H1 (cell line): ENCODE measurements at regions not wholly inside any gene's neighbourhood (a gene's known extent, or its start where the extent isn't known, plus 50 kb on each side); places are given as distances from the start of the nearest gene placed in this dataset.

Experiments
- BCL11A ChIP-seq, 2 experiments: IDR thresholded peaks; one replicate each; pipeline ENCODE4 v1.6.1; 2011; ENCODE audit warnings: low read depth in 2 of 2, low read length in 2 of 2, mild to moderate bottlenecking in 2 of 2
- HDAC2 ChIP-seq, 2 experiments: fragments of 300-600 bp in 1 of 2; sonication (generic) in 1 of 2; IDR thresholded peaks; 2 replicates each; pipeline ENCODE4 v1.6.1; 2011 to 2012; ENCODE audit warnings: low read depth in 2 of 2, low read length in 2 of 2, mild to moderate bottlenecking in 2 of 2, moderate library complexity in 2 of 2, borderline replicate concordance in 1 of 2, inconsistent platforms in 1 of 2
- NRF1 ChIP-seq: IDR thresholded peaks from 2 replicates; pipeline ENCODE4 v1.6.1; 2011; ENCODE audit warnings: mild to moderate bottlenecking, low read depth, low read length, improper control_type of control experiment
- POU5F1 ChIP-seq: IDR thresholded peaks from 2 replicates; pipeline ENCODE4 v1.6.1; 2011; ENCODE audit warnings: low read depth, mild to moderate bottlenecking, low read length, moderate library complexity
- RFX5 ChIP-seq: IDR thresholded peaks from 2 replicates; pipeline ENCODE4 v1.6.1; 2011; ENCODE audit warnings: low read depth, low read length, improper control_type of control experiment, borderline replicate concordance
- RNF2 ChIP-seq: fragments of 200-900, 300-1000 bp; sonication (generic); IDR thresholded peaks from 2 replicates; pipeline ENCODE4 v1.7.1; 2016; ENCODE audit warnings: borderline replicate concordance, low read depth, mild to moderate bottlenecking, antibody characterized with exemption, low read length; ENCODE audit not compliant: poor library complexity, severe bottlenecking; ENCODE audit errors: missing control alignments
- SIX5 ChIP-seq: IDR thresholded peaks from 2 replicates; pipeline ENCODE4 v1.6.1; 2011; ENCODE audit warnings: mild to moderate bottlenecking, low read depth, low read length
- SRF ChIP-seq: IDR thresholded peaks from 2 replicates; pipeline ENCODE4 v1.6.1; 2011; ENCODE audit warnings: mild to moderate bottlenecking, low read depth, low read length, moderate library complexity
- TF ChIP-seq, protein P1 (sequence below): fragments of 300-600 bp; sonication (generic); IDR thresholded peaks from 2 replicates; pipeline ENCODE4 v1.7.1; 2012; ENCODE audit warnings: low read length, moderate library complexity, mild to moderate bottlenecking, inconsistent platforms; ENCODE audit not compliant: insufficient replicate concordance
- TF ChIP-seq, protein P2 (sequence below): IDR thresholded peaks from 2 replicates; pipeline ENCODE4 v1.6.1; 2012; ENCODE audit warnings: low read length, inconsistent platforms

DNA sequence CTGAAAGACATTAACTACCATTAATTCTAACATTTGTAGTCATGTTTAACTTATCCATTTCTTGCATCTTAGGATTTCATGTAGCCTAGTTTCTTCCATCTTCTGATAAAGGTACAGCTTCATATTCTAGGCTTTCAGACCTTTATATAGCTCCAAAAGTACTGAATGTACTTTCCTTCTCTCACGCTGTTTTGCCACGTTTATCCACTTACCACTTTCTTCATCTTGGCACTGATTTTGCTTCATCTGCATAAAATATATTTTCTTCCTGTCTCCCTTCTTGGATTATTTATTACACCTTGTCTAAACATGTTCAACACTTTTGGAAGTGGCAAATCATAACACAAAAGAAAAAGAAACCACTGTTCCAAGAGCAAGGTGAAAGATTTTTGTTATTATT is 553.8 kb downstream of the DTWD2 start (continued):
- TF ChIP-seq, protein P1, sequence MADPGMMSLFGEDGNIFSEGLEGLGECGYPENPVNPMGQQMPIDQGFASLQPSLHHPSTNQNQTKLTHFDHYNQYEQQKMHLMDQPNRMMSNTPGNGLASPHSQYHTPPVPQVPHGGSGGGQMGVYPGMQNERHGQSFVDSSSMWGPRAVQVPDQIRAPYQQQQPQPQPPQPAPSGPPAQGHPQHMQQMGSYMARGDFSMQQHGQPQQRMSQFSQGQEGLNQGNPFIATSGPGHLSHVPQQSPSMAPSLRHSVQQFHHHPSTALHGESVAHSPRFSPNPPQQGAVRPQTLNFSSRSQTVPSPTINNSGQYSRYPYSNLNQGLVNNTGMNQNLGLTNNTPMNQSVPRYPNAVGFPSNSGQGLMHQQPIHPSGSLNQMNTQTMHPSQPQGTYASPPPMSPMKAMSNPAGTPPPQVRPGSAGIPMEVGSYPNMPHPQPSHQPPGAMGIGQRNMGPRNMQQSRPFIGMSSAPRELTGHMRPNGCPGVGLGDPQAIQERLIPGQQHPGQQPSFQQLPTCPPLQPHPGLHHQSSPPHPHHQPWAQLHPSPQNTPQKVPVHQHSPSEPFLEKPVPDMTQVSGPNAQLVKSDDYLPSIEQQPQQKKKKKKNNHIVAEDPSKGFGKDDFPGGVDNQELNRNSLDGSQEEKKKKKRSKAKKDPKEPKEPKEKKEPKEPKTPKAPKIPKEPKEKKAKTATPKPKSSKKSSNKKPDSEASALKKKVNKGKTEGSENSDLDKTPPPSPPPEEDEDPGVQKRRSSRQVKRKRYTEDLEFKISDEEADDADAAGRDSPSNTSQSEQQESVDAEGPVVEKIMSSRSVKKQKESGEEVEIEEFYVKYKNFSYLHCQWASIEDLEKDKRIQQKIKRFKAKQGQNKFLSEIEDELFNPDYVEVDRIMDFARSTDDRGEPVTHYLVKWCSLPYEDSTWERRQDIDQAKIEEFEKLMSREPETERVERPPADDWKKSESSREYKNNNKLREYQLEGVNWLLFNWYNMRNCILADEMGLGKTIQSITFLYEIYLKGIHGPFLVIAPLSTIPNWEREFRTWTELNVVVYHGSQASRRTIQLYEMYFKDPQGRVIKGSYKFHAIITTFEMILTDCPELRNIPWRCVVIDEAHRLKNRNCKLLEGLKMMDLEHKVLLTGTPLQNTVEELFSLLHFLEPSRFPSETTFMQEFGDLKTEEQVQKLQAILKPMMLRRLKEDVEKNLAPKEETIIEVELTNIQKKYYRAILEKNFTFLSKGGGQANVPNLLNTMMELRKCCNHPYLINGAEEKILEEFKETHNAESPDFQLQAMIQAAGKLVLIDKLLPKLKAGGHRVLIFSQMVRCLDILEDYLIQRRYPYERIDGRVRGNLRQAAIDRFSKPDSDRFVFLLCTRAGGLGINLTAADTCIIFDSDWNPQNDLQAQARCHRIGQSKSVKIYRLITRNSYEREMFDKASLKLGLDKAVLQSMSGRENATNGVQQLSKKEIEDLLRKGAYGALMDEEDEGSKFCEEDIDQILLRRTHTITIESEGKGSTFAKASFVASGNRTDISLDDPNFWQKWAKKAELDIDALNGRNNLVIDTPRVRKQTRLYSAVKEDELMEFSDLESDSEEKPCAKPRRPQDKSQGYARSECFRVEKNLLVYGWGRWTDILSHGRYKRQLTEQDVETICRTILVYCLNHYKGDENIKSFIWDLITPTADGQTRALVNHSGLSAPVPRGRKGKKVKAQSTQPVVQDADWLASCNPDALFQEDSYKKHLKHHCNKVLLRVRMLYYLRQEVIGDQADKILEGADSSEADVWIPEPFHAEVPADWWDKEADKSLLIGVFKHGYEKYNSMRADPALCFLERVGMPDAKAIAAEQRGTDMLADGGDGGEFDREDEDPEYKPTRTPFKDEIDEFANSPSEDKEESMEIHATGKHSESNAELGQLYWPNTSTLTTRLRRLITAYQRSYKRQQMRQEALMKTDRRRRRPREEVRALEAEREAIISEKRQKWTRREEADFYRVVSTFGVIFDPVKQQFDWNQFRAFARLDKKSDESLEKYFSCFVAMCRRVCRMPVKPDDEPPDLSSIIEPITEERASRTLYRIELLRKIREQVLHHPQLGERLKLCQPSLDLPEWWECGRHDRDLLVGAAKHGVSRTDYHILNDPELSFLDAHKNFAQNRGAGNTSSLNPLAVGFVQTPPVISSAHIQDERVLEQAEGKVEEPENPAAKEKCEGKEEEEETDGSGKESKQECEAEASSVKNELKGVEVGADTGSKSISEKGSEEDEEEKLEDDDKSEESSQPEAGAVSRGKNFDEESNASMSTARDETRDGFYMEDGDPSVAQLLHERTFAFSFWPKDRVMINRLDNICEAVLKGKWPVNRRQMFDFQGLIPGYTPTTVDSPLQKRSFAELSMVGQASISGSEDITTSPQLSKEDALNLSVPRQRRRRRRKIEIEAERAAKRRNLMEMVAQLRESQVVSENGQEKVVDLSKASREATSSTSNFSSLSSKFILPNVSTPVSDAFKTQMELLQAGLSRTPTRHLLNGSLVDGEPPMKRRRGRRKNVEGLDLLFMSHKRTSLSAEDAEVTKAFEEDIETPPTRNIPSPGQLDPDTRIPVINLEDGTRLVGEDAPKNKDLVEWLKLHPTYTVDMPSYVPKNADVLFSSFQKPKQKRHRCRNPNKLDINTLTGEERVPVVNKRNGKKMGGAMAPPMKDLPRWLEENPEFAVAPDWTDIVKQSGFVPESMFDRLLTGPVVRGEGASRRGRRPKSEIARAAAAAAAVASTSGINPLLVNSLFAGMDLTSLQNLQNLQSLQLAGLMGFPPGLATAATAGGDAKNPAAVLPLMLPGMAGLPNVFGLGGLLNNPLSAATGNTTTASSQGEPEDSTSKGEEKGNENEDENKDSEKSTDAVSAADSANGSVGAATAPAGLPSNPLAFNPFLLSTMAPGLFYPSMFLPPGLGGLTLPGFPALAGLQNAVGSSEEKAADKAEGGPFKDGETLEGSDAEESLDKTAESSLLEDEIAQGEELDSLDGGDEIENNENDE: no peak
- no peak for TF ChIP-seq SRF
- no peak for TF ChIP-seq POU5F1
- TF ChIP-seq BCL11A (IDR thresholded peaks at IDR 0.05; ENCODE audit: low read depth in 2 of 2, low read length in 2 of 2): no peak
- no peak for TF ChIP-seq NRF1
- TF ChIP-seq HDAC2 (IDR thresholded peaks at IDR 0.05; ENCODE audit: borderline replicate concordance in 1 of 2, low read depth in 2 of 2, low read length in 2 of 2): no peak
- TF ChIP-seq RNF2: no peak
- TF ChIP-seq RFX5: no peak
- no peak for TF ChIP-seq SIX5
- TF ChIP-seq, protein P2, sequence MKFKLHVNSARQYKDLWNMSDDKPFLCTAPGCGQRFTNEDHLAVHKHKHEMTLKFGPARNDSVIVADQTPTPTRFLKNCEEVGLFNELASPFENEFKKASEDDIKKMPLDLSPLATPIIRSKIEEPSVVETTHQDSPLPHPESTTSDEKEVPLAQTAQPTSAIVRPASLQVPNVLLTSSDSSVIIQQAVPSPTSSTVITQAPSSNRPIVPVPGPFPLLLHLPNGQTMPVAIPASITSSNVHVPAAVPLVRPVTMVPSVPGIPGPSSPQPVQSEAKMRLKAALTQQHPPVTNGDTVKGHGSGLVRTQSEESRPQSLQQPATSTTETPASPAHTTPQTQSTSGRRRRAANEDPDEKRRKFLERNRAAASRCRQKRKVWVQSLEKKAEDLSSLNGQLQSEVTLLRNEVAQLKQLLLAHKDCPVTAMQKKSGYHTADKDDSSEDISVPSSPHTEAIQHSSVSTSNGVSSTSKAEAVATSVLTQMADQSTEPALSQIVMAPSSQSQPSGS: no peak
